GM18526 (cell line): ENCODE measurements at regions not wholly inside any gene's neighbourhood (a gene's known extent, or its start where the extent isn't known, plus 50 kb on each side); places are given as distances from the start of the nearest gene placed in this dataset.

Source experiments
- POLR2A ChIP-seq: IDR thresholded peaks from 3 replicates; pipeline ENCODE4 v1.6.1; 2011; ENCODE audit not compliant: insufficient read length; ENCODE audit errors: extremely low read depth

- no peak for TF ChIP-seq POLR2A
These were observed 79.6 kb downstream of the FOXL1 start for GRCh38 chr16:86657972-86658371.

DNA sequence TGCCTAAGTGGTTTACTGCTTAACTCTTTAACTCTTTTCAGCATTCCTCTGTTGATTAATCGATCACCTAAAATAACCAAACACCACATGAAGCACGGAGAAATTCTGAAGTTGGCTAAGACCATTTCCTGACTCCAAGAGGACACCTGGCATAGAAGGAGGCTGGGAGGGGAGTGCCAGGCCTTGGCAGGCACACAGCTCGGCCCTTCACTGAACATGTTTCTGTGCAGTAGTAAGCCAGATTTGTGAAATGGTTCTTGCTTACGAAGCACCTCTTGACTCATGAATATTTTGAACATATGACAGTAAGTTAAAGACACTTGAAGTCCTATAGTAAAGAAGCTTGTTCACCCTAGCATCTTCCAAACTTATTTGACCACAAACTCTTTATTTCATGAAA, 82.3 kb downstream of the FOXL1 start:
- TF ChIP-seq POLR2A = no peak

DNA sequence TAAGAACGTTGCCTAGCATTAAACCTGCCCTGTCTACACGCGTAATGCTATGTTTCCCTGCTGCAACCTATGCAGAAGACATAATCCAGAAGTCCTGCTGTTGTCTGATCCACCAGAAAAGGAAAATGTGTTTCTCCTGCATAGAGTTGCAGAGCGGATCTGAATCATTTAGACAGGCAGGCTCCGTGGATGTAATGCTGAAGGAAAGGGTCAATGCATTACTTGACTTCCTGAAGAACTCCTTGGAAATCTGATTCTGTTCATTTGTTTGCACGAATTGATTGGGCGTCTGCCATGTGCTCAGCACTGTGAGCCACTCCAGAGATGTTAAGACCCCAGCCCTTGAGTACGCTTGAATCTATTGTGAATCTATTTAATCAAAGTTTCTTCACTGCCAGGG, 83.4 kb downstream of the FOXL1 start:
- TF ChIP-seq POLR2A = no peak

- TF ChIP-seq POLR2A = no peak
These were observed 83.8 kb downstream of the FOXL1 start for GRCh38 chr16:86662195-86662594.

DNA sequence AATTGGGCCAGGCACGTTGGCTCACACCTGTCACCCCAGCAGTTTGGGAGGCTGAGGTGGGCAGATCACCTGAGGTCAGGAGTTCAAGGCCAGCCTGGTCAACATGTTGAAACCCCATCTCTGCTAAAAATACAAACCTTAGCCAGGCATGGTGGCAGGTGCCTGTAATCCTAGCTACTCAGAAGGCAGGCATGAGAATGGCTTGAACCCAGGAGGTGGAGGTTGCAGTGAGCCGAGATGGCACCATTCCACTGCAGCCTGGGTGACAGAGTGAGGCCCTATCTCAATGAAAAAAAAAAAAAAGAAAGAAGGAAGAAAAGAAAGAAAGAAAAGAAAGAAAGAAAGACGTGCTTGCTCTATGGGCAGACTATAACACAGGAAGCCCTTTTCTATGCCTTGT, 84.4 kb downstream of the FOXL1 start:
- TF ChIP-seq POLR2A = no peak

GRCh38 chr16:86663685-86664521, 85.6 kb downstream of the FOXL1 start:
- no peak for TF ChIP-seq POLR2A

DNA sequence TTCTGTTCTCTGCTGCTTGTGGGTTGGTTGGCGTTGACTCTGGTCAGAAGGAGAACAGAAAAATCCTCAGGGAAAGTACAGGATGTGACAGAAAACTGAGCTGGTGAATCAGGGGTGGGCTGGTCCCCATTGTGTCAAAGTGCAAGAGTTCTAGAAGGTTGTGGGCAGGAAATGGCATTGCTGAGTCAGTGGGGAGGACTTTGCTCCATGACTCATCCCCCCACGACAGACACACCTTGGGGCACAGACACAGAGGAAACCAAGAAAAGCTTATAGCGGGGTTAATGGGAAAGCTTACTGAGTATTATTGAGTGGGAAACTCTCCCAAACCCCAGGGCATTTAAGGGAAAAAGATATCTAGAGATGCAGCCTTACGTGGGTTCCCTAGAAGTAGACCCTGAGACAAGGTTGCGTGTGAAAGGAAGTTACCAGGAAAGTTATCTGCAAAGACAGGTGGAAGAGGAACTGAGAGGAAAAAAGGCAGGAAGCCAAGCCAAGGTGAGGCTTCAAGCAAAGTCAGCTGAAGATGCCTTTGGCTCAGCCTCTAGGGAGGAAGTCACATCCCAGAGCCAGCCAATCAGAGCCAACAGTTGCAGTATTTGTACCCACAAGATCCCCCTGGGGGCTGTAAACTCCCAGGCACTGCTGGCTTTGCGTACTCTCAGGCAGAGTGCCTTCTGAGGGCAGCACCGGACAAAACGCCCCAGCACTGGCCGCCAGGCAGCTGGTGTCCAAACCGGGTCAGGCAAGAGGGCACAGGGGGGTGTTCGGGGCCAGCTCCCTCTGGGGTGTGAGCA, 86.4 kb downstream of the FOXL1 start:
- peak; percentile 28 for TF ChIP-seq POLR2A

DNA sequence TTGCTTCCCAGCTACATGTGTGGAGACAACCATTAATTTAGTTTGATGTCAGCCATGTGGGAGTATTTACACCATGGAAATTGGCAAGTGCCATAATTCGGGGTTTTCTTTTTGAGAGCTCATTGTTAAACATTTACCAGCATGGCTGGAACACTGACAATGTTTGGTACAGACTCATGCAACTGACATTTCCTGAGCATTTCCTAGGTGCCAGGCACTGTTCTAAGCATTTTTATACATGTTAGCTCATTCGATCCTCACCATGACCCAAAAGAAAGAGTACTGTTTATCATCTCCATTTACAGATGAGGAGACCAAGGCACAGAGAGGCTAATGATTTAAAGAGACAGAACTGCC, 86.9 kb downstream of the FOXL1 start:
- no peak for TF ChIP-seq POLR2A

DNA sequence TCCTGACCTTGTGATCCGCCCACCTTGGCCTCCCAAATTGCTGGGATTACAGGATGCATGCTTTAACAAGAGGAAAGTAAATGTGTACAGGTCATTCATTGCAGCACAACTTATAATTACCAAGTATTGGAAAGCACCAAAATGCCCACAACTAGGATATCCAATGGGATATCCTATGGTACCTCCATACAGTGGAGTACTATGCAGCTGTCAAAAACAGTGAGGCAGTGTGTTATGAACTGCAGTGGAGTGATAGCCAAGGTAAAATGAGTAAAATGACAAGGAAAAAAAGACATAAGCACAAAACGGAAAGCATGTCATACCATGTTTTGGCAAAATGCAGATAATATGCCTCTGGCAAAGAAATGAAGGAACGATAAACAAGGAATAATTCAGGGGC, 87.6 kb downstream of the FOXL1 start:
- no peak for TF ChIP-seq POLR2A

- no peak for TF ChIP-seq POLR2A
These were observed 88.7 kb downstream of the FOXL1 start for GRCh38 chr16:86667035-86667434.

- no peak for TF ChIP-seq POLR2A
These were observed 90.0 kb downstream of the FOXL1 start for GRCh38 chr16:86668136-86668910.

- TF ChIP-seq POLR2A = no peak
These were observed 91.0 kb downstream of the FOXL1 start for GRCh38 chr16:86669285-86669805.

DNA sequence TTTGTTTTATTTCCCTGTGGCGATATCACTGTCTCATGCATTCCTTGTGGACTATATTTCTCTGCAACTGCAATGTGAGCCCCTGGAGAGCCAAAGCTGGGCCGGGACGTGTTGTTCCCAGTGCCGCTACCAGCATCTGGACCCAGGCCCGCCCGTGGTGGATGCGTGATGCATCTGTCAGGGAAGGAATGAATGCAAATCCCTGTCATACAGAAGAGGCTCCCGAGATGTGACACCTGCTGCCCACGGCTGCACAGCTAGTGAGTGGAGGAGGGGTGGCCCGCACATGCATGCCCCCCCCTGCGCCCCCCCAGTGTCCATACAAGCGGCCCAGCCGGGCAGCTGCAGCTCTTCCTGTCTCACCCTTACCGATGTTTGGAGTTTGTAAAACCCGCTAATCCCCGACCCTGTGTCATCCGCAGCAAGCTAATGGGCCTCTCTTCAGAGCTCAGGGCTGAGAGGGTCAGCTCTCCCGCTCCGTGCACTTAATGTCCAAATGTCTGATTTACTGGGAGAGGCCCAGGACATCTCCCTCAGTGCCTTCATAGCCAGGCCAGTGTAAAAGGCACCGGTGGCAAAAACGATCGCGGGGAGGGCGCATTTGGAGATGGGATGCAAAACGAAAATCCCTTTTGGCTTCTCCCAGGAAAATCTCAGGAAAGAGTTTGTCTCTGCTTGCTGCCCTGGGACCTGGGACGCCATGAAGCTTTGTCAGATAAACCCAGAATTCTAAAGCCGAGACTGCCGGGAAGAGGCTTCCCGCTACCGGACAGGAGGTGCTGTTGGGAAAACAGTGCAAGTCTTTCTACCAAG, 91.8 kb downstream of the FOXL1 start:
- no peak for TF ChIP-seq POLR2A

DNA sequence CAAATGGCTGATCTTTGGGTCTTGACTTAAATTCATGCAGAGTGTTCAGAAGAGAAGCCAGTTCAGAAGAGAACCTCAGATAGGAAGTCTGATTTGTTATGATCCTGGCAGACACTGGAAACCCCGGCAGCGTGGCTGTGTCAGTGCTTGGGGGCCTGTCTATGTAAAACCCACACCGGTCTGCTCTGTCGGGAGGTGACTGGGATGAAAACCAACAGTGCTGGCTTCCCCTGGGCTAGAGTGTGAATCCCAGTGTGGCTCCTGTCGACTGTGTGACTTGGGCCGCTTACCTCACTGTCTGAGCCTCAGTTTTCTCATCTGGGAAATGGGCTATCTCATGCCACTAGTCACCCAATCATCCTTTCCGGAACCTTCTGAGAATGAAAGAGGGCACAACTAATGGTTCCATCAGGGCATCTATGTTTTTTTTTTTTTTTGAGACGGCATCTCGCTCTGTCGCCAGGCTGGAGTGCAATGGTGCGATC, 92.4 kb downstream of the FOXL1 start:
- no peak for TF ChIP-seq POLR2A

DNA sequence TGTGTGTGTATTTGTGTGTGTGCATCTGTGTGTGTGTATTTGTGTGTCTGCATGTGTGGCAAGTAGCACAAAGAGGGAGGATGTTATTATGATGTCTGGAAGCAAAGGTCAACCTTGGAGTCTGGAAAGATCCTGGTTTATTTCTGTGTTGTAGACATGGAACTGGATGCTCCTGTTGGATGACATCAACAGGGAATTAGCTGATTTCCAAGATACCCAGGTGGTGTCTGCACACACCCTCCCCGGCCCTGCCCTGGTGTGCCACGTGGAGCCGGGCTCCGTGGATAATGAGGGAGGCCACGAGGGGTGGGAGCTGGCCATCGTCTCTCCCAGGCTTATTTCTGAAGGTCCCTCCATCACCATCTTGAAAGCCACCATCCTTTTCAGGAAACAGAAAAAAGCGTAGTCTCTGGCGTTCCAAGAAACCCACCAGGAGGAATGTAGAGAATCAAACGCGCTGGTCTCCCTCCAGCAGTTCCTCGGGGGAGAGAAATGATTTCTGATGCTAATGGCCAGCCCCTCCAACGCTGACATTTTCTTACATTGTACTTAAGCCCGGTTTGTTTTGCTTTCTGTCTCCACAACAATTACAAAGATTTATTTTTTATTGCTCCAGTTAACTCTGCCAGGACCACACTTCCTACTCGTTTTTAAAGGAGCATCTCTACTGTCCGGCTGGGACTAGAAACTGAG, 93.3 kb downstream of the FOXL1 start:
- no peak for TF ChIP-seq POLR2A
